Activated CD8-positive, alpha-beta T cell treated with anti-CD3 and anti-CD28 coated beads for 36 hours (primary cell): ENCODE measurements at regions not wholly inside any gene's neighbourhood (a gene's known extent, or its start where the extent isn't known, plus 50 kb on each side); places are given as distances from the start of the nearest gene placed in this dataset.

Source experiments
- ATAC-seq: fragments of 200-7000 bp; cut with Tn5 transposase; one replicate; pipeline ENCODE4 v1.10.0; 2021; ENCODE audit warnings: mild to moderate bottlenecking, moderate library complexity
- CTCF ChIA-PET: fragments of 350-600 bp; sonication (Branson Sonifier 250); formaldehyde crosslinking; loops from one replicate; lab custom pipeline; 2021; ENCODE audit warnings: antibody characterized with exemption; lab: Charles Lee
- POLR2A ChIA-PET: fragments of 350-600 bp; sonication (Branson Sonifier 250); formaldehyde crosslinking; loops from one replicate; lab custom pipeline; 2021; ENCODE audit warnings: antibody characterized with exemption; lab: Charles Lee
- DNase-seq: peaks from one replicate; pipeline ENCODE4 v3.0.0-alpha.2; 2020
- H3K27ac Mint-ChIP-seq: one replicate; pipeline ENCODE4 v1.8.0; 2021; ENCODE audit warnings: mild to moderate bottlenecking, mixed read lengths
- H3K27me3 Mint-ChIP-seq: one replicate; pipeline ENCODE4 v1.8.0; 2021; ENCODE audit warnings: mixed read lengths
- H3K36me3 Mint-ChIP-seq: one replicate; pipeline ENCODE4 v1.8.0; 2021; ENCODE audit warnings: low read depth, mixed read lengths
- H3K4me1 Mint-ChIP-seq: one replicate; pipeline ENCODE4 v1.8.0; 2021; ENCODE audit warnings: low read depth, mixed read lengths
- H3K4me3 Mint-ChIP-seq: one replicate; pipeline ENCODE4 v1.8.0; 2021; ENCODE audit warnings: mild to moderate bottlenecking, moderate library complexity, mixed read lengths
- H3K9me3 Mint-ChIP-seq: one replicate; pipeline ENCODE4 v1.8.0; 2021; ENCODE audit warnings: mixed read lengths
- CTCF ChIP-seq: fragments of 200-600 bp; IDR thresholded peaks from one replicate; pipeline ENCODE4 v1.8.0; 2022; ENCODE audit warnings: antibody characterized with exemption, mild to moderate bottlenecking
- intact Hi-C: fragments of 100-400 bp; cut with micrococcal nuclease; formaldehyde crosslinking; loops from one replicate; pipeline ENCODE4 v1.10.0; 2022

DNA sequence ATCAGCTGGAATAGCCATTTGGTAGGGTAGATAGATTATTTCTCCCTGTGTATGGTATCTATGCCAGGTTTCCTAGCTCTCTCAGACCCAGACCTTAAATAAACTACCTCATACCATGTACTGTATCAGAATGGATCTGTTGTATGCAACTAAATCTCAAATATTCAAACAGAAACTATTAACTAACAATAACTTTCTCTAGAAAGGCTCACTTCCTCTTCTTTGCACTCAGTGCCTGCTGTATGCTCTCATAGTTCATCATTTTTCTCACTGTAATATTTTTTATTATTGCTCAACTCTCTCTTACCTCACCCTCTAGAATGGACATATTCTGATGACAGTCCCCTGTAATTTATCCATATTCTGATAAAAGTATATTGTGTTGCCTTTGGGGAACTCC lies 182.4 kb downstream of the TOX3 start:
- no peaks in the 10 kb centered on the region for H3K4me1 Mint-ChIP-seq
- H3K4me3 Mint-ChIP-seq = no peak overlapping the region
- ChIA-PET CTCF (no interaction called here), POLR2A (no interaction called here)
- H3K9me3 Mint-ChIP-seq = peaks cover 10% of the 10 kb centered on the region
- no peak for ATAC-seq
- intact Hi-C loops = no loop called here
- H3K36me3 Mint-ChIP-seq = no peaks in the 10 kb centered on the region
- H3K27ac Mint-ChIP-seq = no peak overlapping the region
- H3K27me3 Mint-ChIP-seq = no peaks in the 10 kb centered on the region
- DNase-seq = no peak
- TF ChIP-seq CTCF = no peak

DNA sequence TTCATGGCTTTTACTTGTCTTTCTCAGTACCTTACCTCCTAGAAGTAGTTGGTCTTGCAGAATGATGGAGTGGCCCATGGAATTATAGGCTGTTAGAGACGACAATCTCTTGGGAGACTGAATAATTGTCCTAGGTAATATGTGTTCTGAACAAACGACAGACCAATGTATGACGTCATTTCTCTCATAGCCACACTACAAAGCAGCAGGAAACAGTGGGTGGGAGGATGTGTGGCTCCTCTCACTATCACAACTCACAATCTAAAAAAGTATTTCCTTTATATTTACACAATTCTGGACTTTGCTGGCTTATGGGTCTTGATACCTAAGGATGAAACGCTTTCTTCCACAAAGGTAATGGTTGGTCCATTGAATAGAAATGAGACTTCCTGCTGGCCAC lies 183.9 kb downstream of the TOX3 start:
- H3K36me3 Mint-ChIP-seq = no peaks in the 10 kb centered on the region
- DNase-seq = no peak
- no peak for ATAC-seq
- peaks cover 10% of the 10 kb centered on the region for H3K9me3 Mint-ChIP-seq
- no peak overlapping the region for H3K27ac Mint-ChIP-seq
- CTCF ChIA-PET = no interaction called here
- intact Hi-C loops = no loop called here
- H3K4me3 Mint-ChIP-seq = no peak overlapping the region
- POLR2A ChIA-PET = no interaction called here
- H3K27me3 Mint-ChIP-seq = no peaks in the 10 kb centered on the region
- no peaks in the 10 kb centered on the region for H3K4me1 Mint-ChIP-seq
- no peak for TF ChIP-seq CTCF

DNA sequence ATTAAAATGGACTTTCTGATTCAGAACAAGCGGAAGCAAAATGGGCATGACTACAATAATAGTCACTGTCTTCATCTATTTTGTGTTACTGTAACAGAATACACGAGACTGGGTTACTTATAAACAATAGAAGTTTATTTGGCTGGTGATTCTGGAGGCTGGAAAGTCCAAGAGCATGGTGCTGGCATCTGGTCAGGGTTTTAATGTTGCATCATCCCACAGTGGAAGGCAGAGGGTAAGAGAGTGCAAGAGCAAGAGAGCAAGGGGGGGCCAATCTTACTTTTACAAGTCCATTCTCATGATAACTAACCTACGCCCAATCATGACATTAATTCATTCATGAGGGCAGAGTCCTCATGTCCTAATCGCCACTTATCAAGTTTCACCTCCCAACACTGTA lies 189.2 kb downstream of the TOX3 start:
- no peak for DNase-seq
- intact Hi-C loops = no loop called here
- no peaks in the 10 kb centered on the region for H3K27me3 Mint-ChIP-seq
- H3K27ac Mint-ChIP-seq = no peak overlapping the region
- CTCF ChIA-PET = no interaction called here
- no peak for TF ChIP-seq CTCF
- no peaks in the 10 kb centered on the region for H3K4me1 Mint-ChIP-seq
- peaks cover 6% of the 10 kb centered on the region for H3K9me3 Mint-ChIP-seq
- POLR2A ChIA-PET = no interaction called here
- no peaks in the 10 kb centered on the region for H3K36me3 Mint-ChIP-seq
- no peak for ATAC-seq
- H3K4me3 Mint-ChIP-seq = no peak overlapping the region

DNA sequence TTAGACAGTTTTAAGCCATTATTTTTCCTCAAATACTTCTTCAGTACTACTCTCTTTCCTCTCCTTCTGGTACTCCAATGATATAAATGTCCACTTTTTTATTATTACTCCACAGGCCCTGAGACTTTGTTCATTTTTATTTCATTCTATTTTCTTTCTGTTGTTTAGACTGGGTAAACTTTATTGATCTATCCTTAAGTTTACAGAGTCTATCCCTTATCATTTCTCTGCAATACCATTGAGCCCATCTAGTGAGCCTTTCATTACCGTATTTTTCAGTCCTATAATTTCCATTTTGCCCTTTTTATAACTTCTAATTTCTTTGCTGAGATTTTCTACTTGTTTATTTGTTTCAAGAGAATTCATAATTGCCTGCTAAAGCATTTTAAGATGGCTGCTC lies 193.7 kb downstream of the TOX3 start:
- intact Hi-C loops = no loop called here
- Mint-ChIP-seq H3K9me3 (peaks cover 10% of the 10 kb centered on the region), H3K27ac (no peak overlapping the region), H3K36me3 (no peaks in the 10 kb centered on the region), H3K27me3 (no peaks in the 10 kb centered on the region), H3K4me3 (no peak overlapping the region), H3K4me1 (no peaks in the 10 kb centered on the region)
- ChIA-PET POLR2A (no interaction called here), CTCF (no interaction called here)
- DNase-seq = no peak
- no peak for TF ChIP-seq CTCF
- ATAC-seq = no peak

- no peak for ATAC-seq
- H3K27ac Mint-ChIP-seq = no peak overlapping the region
- no peaks in the 10 kb centered on the region for H3K4me1 Mint-ChIP-seq
- H3K9me3 Mint-ChIP-seq = peaks cover 8% of the 10 kb centered on the region
- TF ChIP-seq CTCF = no peak
- no peaks in the 10 kb centered on the region for H3K36me3 Mint-ChIP-seq
- no peaks in the 10 kb centered on the region for H3K27me3 Mint-ChIP-seq
- ChIA-PET CTCF (no interaction called here), POLR2A (no interaction called here)
- H3K4me3 Mint-ChIP-seq = no peak overlapping the region
- intact Hi-C loops = no loop called here
- DNase-seq = no peak
These were observed 195.5 kb downstream of the TOX3 start for GRCh38 chr16:52351451-52351850.
